ENCODE measurements at regions not wholly inside any gene's neighbourhood (a gene's known extent, or its start where the extent isn't known, plus 50 kb on each side); places are given as distances from the start of the nearest gene placed in this dataset.

DNA sequence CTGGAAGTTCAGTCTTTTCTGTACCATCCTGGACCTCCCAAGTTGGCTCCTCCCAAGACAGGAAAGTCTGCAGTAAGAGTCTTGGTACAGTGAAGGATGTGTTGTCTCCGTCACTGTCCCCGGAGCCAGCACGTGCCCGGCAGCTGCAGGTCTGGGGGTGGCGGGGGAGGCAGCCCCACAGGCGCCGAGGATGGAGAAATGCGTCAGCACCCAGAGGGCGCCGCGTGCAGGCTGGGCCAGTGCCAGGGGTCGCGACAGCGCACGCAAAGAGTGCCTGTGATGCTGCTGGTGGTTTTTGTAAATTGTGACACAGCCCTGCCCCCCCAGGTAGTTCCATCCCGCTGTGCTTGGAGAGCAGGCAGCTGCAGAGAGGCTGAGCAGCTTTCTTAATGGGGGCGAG lies 1200.5 kb downstream of the BRD1 start:
- TF ChIP-seq POLR2A (IDR thresholded peaks at IDR 0.05) = no peak
- TF ChIP-seq, protein P1, sequence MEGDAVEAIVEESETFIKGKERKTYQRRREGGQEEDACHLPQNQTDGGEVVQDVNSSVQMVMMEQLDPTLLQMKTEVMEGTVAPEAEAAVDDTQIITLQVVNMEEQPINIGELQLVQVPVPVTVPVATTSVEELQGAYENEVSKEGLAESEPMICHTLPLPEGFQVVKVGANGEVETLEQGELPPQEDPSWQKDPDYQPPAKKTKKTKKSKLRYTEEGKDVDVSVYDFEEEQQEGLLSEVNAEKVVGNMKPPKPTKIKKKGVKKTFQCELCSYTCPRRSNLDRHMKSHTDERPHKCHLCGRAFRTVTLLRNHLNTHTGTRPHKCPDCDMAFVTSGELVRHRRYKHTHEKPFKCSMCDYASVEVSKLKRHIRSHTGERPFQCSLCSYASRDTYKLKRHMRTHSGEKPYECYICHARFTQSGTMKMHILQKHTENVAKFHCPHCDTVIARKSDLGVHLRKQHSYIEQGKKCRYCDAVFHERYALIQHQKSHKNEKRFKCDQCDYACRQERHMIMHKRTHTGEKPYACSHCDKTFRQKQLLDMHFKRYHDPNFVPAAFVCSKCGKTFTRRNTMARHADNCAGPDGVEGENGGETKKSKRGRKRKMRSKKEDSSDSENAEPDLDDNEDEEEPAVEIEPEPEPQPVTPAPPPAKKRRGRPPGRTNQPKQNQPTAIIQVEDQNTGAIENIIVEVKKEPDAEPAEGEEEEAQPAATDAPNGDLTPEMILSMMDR (IDR thresholded peaks at IDR 0.05) = no peak

Measured in adrenal gland (tissue), 5 donors.